Psoas muscle (tissue), 7 donors: ENCODE measurements at regions not wholly inside any gene's neighbourhood (a gene's known extent, or its start where the extent isn't known, plus 50 kb on each side); places are given as distances from the start of the nearest gene placed in this dataset.

ENCODE experiments used
- ATAC-seq, 4 donors: fragments of 200-7000 bp; cut with Tn5 transposase; one replicate each; pipeline ENCODE4 v1.9.1; 2020; ENCODE audit warnings: moderate library complexity in 3 of 4, mild to moderate bottlenecking in 2 of 4
- DNase-seq, 2 donors: peaks; one replicate each; pipeline ENCODE4 v3.0.0-alpha.2; 2020
- H3K27ac ChIP-seq: fragments of 200-600 bp; one replicate; pipeline ENCODE4 v1.8.0; 2022
- H3K27me3 ChIP-seq, 3 donors: fragments of 200-600 bp in 1 of 3; one replicate each; pipeline versions ENCODE4 v1.6.1 to v1.8.0; 2013 to 2022; ENCODE audit warnings: low read length in 2 of 3, mild to moderate bottlenecking in 2 of 3, moderate library complexity in 1 of 3; ENCODE audit not compliant: insufficient read depth in 3 of 3
- H3K36me3 ChIP-seq, 2 donors: fragments of 200-600 bp in 1 of 2; one replicate each; pipeline versions ENCODE4 v1.6.1 to v1.8.0; 2013 to 2022; ENCODE audit warnings: low read depth in 1 of 2, mild to moderate bottlenecking in 1 of 2, moderate library complexity in 1 of 2; ENCODE audit not compliant: insufficient read depth in 1 of 2
- H3K4me1 ChIP-seq: fragments of 200-600 bp; one replicate; pipeline ENCODE4 v1.8.0; 2022
- H3K4me3 ChIP-seq: fragments of 200-600 bp; one replicate; pipeline ENCODE4 v1.8.0; 2022; ENCODE audit warnings: mild to moderate bottlenecking
- H3K9me3 ChIP-seq: fragments of 200-600 bp; one replicate; pipeline ENCODE4 v1.8.0; 2022
- WGBS, 3 donors: extraction: QIAGEN DNeasy Blood & Tissue Kit; methylation state at CpG; one replicate each; pipeline versions ENCODE4 v1.1.6 to v1.1.7; 2013; 5-methylcytosine and 5-hydroxymethylcytosine counted together
- intact Hi-C, 2 donors: fragments of 100-400 bp; cut with DNase I; formaldehyde crosslinking; loops; one replicate each; pipeline versions ENCODE4 v1.11.0 to v1.14.2; 2022
- TF ChIP-seq, protein P1 (sequence below): fragments of 200-600 bp; IDR thresholded peaks from one replicate; pipeline ENCODE4 v1.8.0; 2022; ENCODE audit warnings: antibody characterized with exemption
- donor health status: healthy with polysubstance abuse.
- donor health status: DM: no; HTN: no; CAD: no; lungs with moderate emphysema.
- donor health status: Bipolar disorder and iron deficiency.
- donor health status: healthy.
- donor health status: DM: yes; HTN: yes; CAD: no.
- donor health status: DM: no; HTN: no; CAD: no.
- donor health status: DM: yes; HTN: yes; CAD: no.

DNA sequence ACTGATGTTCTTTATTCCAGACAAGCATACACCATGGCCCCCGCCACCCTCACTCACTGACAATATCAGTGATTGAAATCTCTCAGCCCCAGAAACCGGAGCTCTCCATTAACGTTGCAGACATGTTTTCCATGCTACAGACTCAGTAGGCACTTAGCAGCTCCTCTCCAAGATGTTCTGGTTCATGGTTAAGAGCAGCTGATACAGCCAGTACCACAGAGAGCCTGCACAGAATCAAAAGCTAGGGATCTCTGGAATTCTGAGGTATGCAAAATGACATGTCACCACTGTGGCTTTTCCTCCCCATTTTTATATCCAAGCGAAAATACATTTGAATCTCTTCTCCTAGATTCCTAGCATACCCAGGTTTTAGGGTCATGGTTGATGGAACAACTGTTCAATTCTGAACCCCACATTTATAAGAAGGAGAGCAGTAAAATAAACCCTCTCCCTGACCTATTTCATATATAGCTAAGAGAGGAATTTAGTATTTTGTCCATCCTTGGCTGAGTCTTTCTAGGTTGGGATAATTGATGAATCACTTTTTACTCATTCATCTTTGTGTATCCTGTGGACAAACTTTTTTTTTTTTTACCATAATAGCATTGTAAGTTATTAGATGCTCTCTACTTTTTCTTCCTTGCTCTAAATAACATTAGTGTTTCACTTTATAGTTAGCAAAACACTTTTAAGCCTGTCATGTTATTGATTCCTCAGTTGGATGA lies 488.4 kb upstream of the PIK3C3 start:
- ATAC-seq (no peak), DNase-seq (no peak)
- WGBS, 3 donors = 77 to 83% (median 81%) methylated on average over 4 of the region's 4 CpGs
- TF ChIP-seq, protein P1, sequence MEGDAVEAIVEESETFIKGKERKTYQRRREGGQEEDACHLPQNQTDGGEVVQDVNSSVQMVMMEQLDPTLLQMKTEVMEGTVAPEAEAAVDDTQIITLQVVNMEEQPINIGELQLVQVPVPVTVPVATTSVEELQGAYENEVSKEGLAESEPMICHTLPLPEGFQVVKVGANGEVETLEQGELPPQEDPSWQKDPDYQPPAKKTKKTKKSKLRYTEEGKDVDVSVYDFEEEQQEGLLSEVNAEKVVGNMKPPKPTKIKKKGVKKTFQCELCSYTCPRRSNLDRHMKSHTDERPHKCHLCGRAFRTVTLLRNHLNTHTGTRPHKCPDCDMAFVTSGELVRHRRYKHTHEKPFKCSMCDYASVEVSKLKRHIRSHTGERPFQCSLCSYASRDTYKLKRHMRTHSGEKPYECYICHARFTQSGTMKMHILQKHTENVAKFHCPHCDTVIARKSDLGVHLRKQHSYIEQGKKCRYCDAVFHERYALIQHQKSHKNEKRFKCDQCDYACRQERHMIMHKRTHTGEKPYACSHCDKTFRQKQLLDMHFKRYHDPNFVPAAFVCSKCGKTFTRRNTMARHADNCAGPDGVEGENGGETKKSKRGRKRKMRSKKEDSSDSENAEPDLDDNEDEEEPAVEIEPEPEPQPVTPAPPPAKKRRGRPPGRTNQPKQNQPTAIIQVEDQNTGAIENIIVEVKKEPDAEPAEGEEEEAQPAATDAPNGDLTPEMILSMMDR = no peak
- no peaks in the 10 kb centered on the region for H3K4me1 ChIP-seq
- no peaks in the 10 kb centered on the region for H3K27me3 ChIP-seq
- no peaks in the 10 kb centered on the region for H3K36me3 ChIP-seq
- H3K9me3 ChIP-seq = no peaks in the 10 kb centered on the region
- intact Hi-C loops = no loop called here
- no peak overlapping the region for H3K4me3 ChIP-seq
- H3K27ac ChIP-seq = no peak overlapping the region

DNA sequence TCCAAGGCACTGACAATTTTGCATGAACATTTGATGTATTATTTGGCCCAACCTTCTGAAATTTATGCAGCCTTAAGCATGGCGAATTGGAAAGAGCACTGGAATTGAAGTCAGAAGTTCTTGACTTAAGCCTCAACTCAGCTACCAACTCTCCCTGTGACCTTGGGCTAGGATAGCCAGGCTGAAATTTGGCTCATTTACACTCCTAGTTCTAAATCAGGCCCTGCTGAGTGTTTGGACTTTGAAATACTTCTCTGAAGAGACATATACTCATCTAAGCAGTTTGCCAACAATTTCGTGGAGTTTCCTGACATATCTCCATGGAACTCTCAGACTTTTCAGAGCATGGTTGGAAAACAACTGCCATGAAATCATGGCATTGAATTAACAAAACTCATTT lies 489.6 kb upstream of the PIK3C3 start:
- ATAC-seq (no peak), DNase-seq (no peak)
- WGBS, 3 donors = 64 to 70% (median 64%) methylated on average over 2 of the region's 2 CpGs
- H3K4me1 ChIP-seq = no peaks in the 10 kb centered on the region
- H3K9me3 ChIP-seq = no peaks in the 10 kb centered on the region
- H3K27ac ChIP-seq = no peak overlapping the region
- H3K4me3 ChIP-seq = no peak overlapping the region
- TF ChIP-seq, protein P1 = no peak
- intact Hi-C loops = no loop called here
- H3K36me3 ChIP-seq = no peaks in the 10 kb centered on the region
- no peaks in the 10 kb centered on the region for H3K27me3 ChIP-seq

DNA sequence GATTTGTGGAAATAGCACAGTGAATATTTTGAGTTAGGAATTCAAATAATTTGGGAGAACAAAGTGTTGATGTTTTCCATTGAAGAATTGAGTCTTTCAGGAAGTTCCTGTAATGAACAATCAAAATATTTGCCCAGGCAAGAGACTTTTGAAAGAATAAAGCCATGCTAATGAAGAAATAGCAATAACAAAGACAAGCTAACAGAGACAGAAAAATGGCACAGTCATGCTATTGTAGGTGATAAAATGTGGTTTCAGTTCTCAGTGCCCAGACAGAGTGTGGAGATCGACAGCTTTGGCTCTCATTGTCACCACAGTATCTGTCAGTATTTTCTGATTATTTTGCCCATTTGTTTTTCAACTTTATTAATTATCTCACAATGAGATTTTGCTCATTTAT lies 490.8 kb upstream of the PIK3C3 start:
- H3K4me3 ChIP-seq = no peak overlapping the region
- H3K27me3 ChIP-seq = no peaks in the 10 kb centered on the region
- no peak overlapping the region for H3K27ac ChIP-seq
- 39 to 55% (median 46%) methylated on average over 1 of the region's 1 CpG for WGBS, 3 donors
- no peaks in the 10 kb centered on the region for H3K4me1 ChIP-seq
- intact Hi-C loops = no loop called here
- H3K9me3 ChIP-seq = no peaks in the 10 kb centered on the region
- ATAC-seq (no peak), DNase-seq (no peak)
- H3K36me3 ChIP-seq = no peaks in the 10 kb centered on the region
- TF ChIP-seq, protein P1 = no peak

DNA sequence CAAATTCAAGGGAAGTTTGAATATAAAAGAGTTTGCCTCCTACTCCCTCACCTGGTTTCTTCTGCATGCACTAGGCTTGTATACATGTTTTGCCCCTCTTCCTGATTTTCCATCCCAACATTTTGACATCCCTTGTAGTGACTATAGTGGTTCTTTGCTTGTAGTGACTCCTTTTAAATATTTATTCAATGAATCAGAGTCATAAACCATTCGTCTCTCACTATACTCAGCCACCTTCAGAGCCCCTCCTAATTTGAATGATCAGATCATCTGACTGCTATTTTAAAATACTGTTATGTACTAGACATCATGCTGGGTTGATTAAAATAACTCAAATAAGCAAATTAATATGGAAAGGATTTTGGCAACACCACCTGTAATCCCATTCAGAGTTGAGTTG lies 492.1 kb upstream of the PIK3C3 start:
- Histone ChIP-seq H3K4me3 (no peak overlapping the region), H3K9me3 (no peaks in the 10 kb centered on the region), H3K4me1 (no peaks in the 10 kb centered on the region), H3K27ac (no peak overlapping the region), H3K36me3 (no peaks in the 10 kb centered on the region), H3K27me3 (no peaks in the 10 kb centered on the region)
- ATAC-seq (no peak), DNase-seq (no peak)
- intact Hi-C loops = no loop called here
- 56 to 65% (median 59%) methylated on average over 1 of the region's 1 CpG for WGBS, 3 donors
- TF ChIP-seq, protein P1 = no peak

DNA sequence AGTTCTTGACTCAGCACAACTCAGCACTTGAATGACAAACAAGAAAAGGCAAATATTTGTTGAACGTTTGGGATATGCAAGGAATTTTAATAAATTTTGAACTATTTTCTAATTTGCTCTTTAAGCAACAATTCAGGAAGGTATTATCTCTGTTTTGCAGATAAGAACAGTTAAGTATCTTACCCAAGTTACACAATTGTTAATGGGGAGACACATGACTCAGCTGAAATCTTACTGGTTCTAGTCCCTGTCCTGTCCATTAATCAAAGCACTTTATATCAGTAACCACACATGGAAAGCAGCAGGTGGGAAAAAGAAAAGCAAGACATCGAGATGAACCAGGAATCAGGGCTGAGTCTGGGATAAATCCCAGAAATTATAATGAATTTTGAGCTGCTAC lies 493.9 kb upstream of the PIK3C3 start:
- intact Hi-C loops = no loop called here
- DNase-seq = no peak
- no peaks in the 10 kb centered on the region for H3K36me3 ChIP-seq
- WGBS, 3 donors = 62 to 74% (median 74%) methylated on average over 2 of the region's 2 CpGs
- no peak for ATAC-seq
- no peak overlapping the region for H3K4me3 ChIP-seq
- H3K4me1 ChIP-seq = no peaks in the 10 kb centered on the region
- no peaks in the 10 kb centered on the region for H3K27me3 ChIP-seq
- no peak overlapping the region for H3K27ac ChIP-seq
- TF ChIP-seq, protein P1 = no peak
- H3K9me3 ChIP-seq = no peaks in the 10 kb centered on the region
